GM23248 (cell line): ENCODE measurements at regions not wholly inside any gene's neighbourhood (a gene's known extent, or its start where the extent isn't known, plus 50 kb on each side); places are given as distances from the start of the nearest gene placed in this dataset.

Experiments used
- EZH2 ChIP-seq: fragments of 200-600 bp; sonication (generic); IDR thresholded peaks from 2 replicates; pipeline ENCODE4 v1.6.1; 2018; ENCODE audit warnings: antibody characterized with exemption, mild to moderate bottlenecking; ENCODE audit not compliant: insufficient read depth, poor library complexity, severe bottlenecking
- EZH2phosphoT487 ChIP-seq: fragments of 200-600 bp; sonication (generic); IDR thresholded peaks from 2 replicates; pipeline ENCODE4 v1.6.1; 2018; ENCODE audit warnings: antibody characterized with exemption, moderate library complexity, mild to moderate bottlenecking, low read depth; ENCODE audit not compliant: insufficient read depth

DNA sequence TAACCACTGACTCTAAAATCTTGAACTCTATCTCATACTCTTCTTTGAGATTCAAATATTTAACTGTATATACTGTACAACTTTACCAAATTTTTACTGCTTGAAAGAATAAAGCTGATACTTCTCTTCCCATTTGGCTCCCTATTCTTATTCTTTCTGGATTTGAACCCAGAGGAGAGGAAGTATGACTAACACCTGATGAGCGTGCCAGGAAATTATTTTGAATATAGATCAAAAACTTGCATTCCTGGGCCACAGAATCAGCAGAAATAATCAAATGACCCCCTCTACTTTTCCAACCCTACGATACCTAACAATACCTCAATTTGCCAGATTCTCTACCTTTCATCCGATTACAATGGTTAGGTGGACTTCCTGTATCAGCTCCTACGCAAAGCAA lies 285.8 kb downstream of the ISL1 start:
- no peak for TF ChIP-seq EZH2phosphoT487
- TF ChIP-seq EZH2, result no peak
